Activated T-helper 1 cell treated with anti-CD3 and anti-CD28 coated beads, Interleukin-12 subunit alpha, Interleukin-12 subunit beta, Interleukin-2, Interleukin-4 antibody, amounts not matched to agents 30 ng/mL and 10 ng/mL and 1 ng/mL, durations not matched to agents 14 hours and 24 hours and 36 hours (primary cell): ENCODE measurements at regions not wholly inside any gene's neighbourhood (a gene's known extent, or its start where the extent isn't known, plus 50 kb on each side); places are given as distances from the start of the nearest gene placed in this dataset.

Experiments
- DNase-seq: peaks from one replicate; pipeline ENCODE4 v3.0.0; 2021; ENCODE audit warnings: low spot score
- H3K27ac Mint-ChIP-seq: one replicate; pipeline ENCODE4 v1.8.0; 2021; ENCODE audit warnings: mild to moderate bottlenecking, mixed read lengths
- H3K27me3 Mint-ChIP-seq: one replicate; pipeline ENCODE4 v1.8.0; 2022; ENCODE audit warnings: mild to moderate bottlenecking, moderate library complexity, mixed read lengths; ENCODE audit not compliant: insufficient read depth
- H3K36me3 Mint-ChIP-seq: one replicate; pipeline ENCODE4 v1.8.0; 2021; ENCODE audit warnings: low read depth, mixed read lengths
- H3K4me1 Mint-ChIP-seq: one replicate; pipeline ENCODE4 v1.8.0; 2021; ENCODE audit warnings: low read depth, mixed read lengths
- H3K4me3 Mint-ChIP-seq: one replicate; pipeline ENCODE4 v1.8.0; 2021; ENCODE audit warnings: mild to moderate bottlenecking, moderate library complexity, mixed read lengths
- H3K9me3 Mint-ChIP-seq: one replicate; pipeline ENCODE4 v1.8.0; 2021; ENCODE audit warnings: mixed read lengths
- intact Hi-C: fragments of 100-400 bp; cut with micrococcal nuclease; formaldehyde crosslinking; loops from one replicate; pipeline ENCODE4 v1.15.1; 2024

DNA sequence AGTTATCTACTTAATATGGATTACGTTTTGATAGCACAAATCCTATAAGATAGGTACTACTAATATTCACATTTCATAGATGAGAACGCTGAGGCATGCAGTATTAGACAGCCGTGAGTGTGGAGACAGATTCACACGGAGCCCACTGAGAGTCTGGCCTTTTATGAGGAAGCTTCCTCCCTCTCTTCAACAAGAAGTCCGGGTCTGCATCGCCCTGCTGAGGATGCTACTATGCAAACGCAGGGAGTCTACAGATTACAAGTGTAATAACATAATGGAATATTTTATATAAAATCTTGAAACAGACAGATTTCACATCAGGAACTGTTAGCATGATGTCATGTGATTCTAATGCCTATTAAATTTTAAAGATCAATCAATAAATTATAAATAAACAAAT lies 255.9 kb upstream of the GLI3 start:
- no peak for DNase-seq
- Mint-ChIP-seq H3K9me3 (peaks cover 5% of the 10 kb centered on the region), H3K4me3 (no peak overlapping the region), H3K27me3 (peaks cover 11% of the 10 kb centered on the region), H3K27ac (no peak overlapping the region), H3K4me1 (peaks cover 7% of the 10 kb centered on the region), H3K36me3 (peaks cover 1% of the 10 kb centered on the region)
- intact Hi-C loops, result no loop called here

DNA sequence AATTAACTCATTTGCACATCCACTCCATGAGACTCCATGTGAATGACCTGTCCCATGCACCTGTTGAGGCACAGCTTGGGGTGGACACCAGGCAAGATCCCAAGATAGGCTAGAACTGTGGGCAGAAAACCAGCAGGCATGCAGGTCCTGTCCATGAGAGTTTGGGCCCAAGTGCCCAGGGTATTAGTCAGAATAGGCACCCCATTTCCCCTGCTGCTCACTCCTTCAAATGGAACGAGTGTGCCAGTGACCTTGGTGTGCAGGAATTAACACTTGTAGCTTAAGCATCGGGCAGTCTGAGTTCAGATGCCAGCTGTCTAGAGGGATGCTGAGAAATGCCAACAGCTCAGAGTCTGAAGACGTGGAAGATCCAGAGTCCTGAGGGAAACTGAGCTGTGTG lies 254.1 kb upstream of the GLI3 start:
- Mint-ChIP-seq H3K4me3 (no peak overlapping the region), H3K27ac (no peak overlapping the region), H3K36me3 (peaks cover 1% of the 10 kb centered on the region), H3K4me1 (peaks cover 7% of the 10 kb centered on the region), H3K27me3 (peaks cover 11% of the 10 kb centered on the region), H3K9me3 (peaks cover 5% of the 10 kb centered on the region)
- intact Hi-C loops, result no loop called here
- no peak for DNase-seq

DNA sequence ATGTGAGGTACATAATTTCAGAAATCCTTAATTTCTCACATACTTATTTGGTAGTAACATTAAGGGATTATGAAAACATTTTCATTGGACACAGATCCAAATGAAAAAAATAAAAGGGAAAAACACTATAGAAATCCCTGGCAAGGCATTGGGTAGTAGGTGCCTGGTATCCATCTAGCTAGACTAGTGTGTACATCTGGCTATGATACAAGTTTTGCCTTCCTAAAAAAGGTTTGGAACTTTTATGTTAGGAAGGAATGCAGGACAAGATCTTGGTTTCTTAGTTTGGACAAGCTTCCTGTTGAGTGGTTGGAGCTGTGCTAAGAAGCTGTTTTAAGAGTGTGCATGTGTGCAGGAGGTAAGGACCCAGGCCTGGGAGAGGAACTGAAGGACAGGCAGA lies 252.3 kb upstream of the GLI3 start:
- Mint-ChIP-seq H3K36me3 (no peaks in the 10 kb centered on the region), H3K9me3 (peaks cover 5% of the 10 kb centered on the region), H3K27ac (no peak overlapping the region), H3K4me3 (no peak overlapping the region), H3K27me3 (peaks cover 11% of the 10 kb centered on the region), H3K4me1 (peaks cover 7% of the 10 kb centered on the region)
- intact Hi-C loops, result no loop called here
- no peak for DNase-seq

DNA sequence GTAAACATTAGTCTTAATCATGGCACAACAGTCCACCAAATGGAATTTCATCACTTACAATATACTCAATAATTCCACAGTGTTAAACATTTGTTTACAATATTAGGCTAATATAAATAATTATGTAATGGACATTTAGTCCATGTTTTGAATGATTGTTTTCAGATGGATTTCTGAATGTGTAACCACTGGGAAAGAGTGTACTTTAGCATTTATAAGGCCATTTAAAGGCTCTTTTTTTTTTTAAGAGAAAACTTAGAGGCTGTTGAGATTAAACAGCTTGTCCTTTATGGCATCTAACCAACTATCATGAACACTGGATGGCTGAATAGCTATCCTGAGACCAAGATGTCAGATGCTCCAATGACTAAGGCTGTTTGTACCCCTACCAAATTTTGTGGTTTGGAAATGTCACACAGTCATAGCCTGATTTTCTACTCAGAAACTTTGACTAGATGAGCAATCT lies 248.3 kb upstream of the GLI3 start:
- H3K4me3 Mint-ChIP-seq, result no peak overlapping the region
- H3K27ac Mint-ChIP-seq, result no peak overlapping the region
- DNase-seq, result no peak
- no peaks in the 10 kb centered on the region for H3K4me1 Mint-ChIP-seq
- no peaks in the 10 kb centered on the region for H3K36me3 Mint-ChIP-seq
- intact Hi-C loops, result no loop called here
- peaks cover 5% of the 10 kb centered on the region for H3K9me3 Mint-ChIP-seq
- H3K27me3 Mint-ChIP-seq, result no peaks in the 10 kb centered on the region

DNA sequence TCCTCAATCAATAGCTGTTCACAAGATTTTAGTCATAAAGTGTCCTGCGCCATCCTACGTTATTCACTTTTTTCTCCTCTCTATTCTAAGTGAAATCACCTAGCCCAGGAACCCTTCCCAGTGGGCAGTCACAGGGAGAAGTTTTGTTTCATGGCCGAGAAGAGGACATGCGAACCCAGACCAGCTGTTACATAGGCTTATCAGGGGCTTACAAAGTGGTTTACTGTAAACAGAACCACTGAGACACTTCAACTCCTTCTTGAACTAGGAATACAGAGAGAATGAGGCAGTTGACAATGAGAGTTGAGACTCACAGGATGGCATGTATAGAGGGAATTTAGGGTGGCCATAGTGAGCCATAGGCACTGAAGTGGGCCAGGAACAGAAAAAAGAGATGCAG lies 246.9 kb upstream of the GLI3 start:
- Mint-ChIP-seq H3K9me3 (peaks cover 5% of the 10 kb centered on the region), H3K27ac (no peak overlapping the region), H3K4me3 (no peak overlapping the region), H3K27me3 (no peaks in the 10 kb centered on the region), H3K36me3 (no peaks in the 10 kb centered on the region), H3K4me1 (no peaks in the 10 kb centered on the region)
- intact Hi-C loops, result no loop called here
- no peak for DNase-seq

DNA sequence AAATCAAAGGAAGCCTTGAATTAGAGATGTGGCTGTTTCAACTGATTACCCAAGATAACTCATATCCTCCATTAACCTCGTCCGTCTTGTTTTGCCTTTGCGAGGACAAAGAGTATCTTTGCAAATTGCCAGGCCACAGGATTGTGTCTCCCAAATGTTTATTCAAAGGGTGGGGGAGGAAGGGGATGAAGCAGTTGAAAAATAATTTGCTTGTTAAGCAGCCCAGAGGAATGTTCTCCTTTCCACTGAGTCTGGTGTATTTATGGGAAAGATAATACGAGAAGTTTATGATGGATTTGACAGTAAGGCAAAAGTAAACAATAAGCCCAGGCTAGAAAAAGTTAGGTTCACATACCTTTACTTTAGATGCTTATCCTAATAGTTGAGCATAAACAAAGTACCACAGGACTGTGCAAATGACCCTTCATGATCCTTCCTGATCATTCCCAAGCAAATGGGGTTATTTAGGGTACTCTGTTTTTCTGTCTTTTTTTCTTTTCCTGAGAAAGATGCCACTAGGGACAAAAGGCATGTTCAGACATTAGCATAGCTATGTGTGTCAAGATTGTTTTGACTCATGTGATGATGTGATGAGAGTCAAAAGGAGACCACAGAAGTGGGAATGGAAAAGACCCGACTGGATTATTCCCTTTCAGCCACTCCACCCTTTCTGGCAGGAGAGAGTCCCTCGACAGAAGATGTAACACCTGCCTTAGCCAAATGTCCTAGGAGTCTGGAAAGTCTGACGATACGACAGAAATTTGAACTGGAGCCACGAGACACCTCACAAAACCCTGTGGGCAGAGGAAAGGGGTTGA lies 243.0 kb upstream of the GLI3 start:
- Mint-ChIP-seq H3K4me3 (no peak overlapping the region), H3K36me3 (no peaks in the 10 kb centered on the region), H3K9me3 (peaks cover 6% of the 10 kb centered on the region), H3K4me1 (no peaks in the 10 kb centered on the region), H3K27ac (no peak overlapping the region), H3K27me3 (no peaks in the 10 kb centered on the region)
- DNase-seq, result no peak
- intact Hi-C loops, result no loop called here

DNA sequence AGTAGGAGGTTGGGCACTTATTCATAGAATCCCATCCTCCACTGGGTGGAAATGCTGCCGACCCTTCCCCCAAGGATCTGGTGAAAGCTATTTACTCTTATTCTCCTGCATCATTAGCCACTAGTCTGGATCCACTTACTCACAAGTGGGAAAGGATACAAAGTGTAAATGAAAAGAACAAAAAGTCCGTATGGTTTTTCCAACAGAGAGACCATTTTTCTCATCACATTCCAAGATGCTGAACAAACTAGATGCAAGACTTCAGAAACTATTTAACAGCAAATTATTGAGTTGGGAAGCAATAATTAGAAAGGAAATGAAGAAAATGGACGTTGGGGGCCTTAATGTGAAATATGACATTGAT lies 242.4 kb upstream of the GLI3 start:
- H3K27me3 Mint-ChIP-seq, result no peaks in the 10 kb centered on the region
- no peaks in the 10 kb centered on the region for H3K4me1 Mint-ChIP-seq
- H3K4me3 Mint-ChIP-seq, result no peak overlapping the region
- H3K36me3 Mint-ChIP-seq, result no peaks in the 10 kb centered on the region
- no peak overlapping the region for H3K27ac Mint-ChIP-seq
- intact Hi-C loops, result no loop called here
- DNase-seq, result no peak
- peaks cover 6% of the 10 kb centered on the region for H3K9me3 Mint-ChIP-seq

DNA sequence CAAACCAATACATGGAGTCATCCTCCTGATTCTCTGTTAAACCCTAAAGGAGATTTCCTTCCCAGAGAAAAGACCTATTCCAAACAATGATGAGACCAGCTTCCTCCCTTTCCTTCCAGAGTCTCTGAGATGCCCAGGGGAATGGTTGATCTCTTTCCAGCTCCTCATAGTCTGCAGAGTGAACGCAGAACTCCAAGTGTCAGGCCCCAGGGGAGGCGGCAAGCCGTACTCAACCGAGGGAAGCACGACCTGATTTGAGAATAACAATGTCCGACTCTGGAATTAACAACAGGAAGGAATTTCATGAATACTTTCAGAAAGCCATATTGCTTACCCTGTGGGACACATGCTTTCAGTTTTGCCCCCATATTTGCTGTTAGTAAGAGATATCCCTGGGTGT lies 241.7 kb upstream of the GLI3 start:
- no peak overlapping the region for H3K4me3 Mint-ChIP-seq
- intact Hi-C loops, result no loop called here
- H3K27ac Mint-ChIP-seq, result no peak overlapping the region
- no peaks in the 10 kb centered on the region for H3K27me3 Mint-ChIP-seq
- no peaks in the 10 kb centered on the region for H3K4me1 Mint-ChIP-seq
- no peaks in the 10 kb centered on the region for H3K36me3 Mint-ChIP-seq
- peaks cover 12% of the 10 kb centered on the region for H3K9me3 Mint-ChIP-seq
- no peak for DNase-seq

DNA sequence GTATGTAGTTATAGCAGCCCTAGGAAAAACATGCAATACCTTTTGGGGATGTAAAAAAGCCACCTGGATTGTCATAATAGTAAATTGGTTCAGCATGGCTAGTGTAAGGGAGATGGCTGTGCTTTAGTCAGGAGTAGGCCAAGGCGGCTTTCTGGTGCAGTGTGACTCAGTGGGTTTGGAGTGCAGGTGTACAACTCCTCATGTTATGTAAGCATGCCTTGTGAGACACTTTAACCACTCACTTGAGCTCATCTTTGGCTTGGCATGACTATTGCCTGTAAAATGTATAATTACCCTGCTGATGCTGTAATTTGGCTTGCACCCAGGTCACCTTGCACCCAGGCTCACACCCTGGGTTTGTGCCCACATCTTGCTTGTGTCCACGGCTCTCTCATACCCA lies 239.2 kb upstream of the GLI3 start:
- DNase-seq, result no peak
- Mint-ChIP-seq H3K27ac (no peak overlapping the region), H3K4me1 (peaks cover 7% of the 10 kb centered on the region), H3K9me3 (peaks cover 27% of the 10 kb centered on the region), H3K27me3 (no peaks in the 10 kb centered on the region), H3K36me3 (no peaks in the 10 kb centered on the region), H3K4me3 (no peak overlapping the region)
- intact Hi-C loops, result no loop called here

DNA sequence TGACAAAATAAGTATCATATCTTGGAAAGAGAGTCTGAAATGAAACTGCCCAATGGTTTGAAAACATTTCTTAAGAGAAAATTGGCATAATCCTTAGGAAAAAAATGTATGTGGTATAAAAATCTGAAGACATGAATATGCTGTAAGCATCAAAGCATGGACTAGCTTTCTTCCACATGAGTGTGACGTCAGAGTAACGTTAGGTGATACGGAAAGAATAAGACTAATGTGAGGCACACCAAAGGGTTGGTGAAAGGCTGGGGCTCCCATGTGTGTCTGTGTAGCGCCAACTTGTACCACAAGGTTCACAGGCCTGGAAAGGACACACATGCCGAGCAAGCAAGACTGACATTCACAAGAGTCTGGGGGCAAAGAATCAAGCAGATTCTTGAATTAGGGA lies 238.1 kb upstream of the GLI3 start:
- Mint-ChIP-seq H3K4me1 (peaks cover 7% of the 10 kb centered on the region), H3K36me3 (no peaks in the 10 kb centered on the region), H3K9me3 (peaks cover 27% of the 10 kb centered on the region), H3K27ac (no peak overlapping the region), H3K4me3 (no peak overlapping the region), H3K27me3 (no peaks in the 10 kb centered on the region)
- intact Hi-C loops, result no loop called here
- DNase-seq, result no peak

DNA sequence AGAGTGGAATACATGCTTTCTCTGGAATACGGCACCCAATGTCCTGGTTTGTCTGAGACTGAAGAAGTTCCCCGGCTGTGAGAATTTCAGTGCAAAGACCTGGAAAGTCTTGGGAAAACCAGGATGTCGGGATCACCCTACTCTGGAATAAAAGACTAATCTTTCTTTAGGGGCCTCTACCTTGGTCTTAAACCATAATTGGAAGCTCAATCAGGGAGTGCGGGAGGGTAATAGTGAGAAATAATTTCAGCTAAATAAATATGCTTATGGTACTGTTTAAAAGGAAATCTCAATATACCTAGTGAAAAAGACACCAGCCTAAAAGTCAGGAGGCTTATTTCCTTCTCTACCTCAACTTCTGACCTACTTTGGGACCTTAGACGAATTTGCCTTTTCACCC lies 236.1 kb upstream of the GLI3 start:
- H3K4me1 Mint-ChIP-seq, result peaks cover 7% of the 10 kb centered on the region
- H3K36me3 Mint-ChIP-seq, result no peaks in the 10 kb centered on the region
- intact Hi-C loops, result no loop called here
- H3K27ac Mint-ChIP-seq, result no peak overlapping the region
- DNase-seq, result no peak
- no peak overlapping the region for H3K4me3 Mint-ChIP-seq
- peaks cover 27% of the 10 kb centered on the region for H3K9me3 Mint-ChIP-seq
- no peaks in the 10 kb centered on the region for H3K27me3 Mint-ChIP-seq

DNA sequence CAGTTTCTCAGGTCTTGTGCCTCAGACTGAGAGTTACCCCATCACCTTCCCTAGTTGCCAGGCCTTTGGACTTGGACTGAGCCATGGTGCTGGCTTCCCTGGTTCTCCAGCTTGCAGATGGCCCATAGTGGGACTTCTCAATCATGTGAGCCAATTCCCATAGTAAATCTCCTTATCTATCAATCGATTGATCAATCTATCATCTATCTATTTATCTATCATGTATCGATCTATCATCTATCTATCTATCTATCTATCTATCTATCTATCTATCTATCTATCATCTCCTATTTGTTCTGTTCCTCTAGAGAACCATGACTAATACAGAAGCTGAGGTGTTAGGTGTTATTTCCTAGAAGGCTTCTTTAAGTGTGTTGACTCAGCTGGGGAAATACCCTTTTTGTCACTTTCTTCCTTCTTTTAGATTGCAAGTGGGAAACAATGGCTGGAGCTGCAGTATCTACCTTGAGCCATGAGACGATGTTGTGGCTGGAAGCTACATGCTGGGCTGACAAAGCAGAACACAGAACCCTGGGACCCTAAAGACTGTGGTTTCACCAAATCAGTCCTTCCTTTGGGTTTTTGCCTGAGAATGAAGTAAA lies 234.7 kb upstream of the GLI3 start:
- H3K4me3 Mint-ChIP-seq, result no peak overlapping the region
- peaks cover 7% of the 10 kb centered on the region for H3K4me1 Mint-ChIP-seq
- peaks cover 21% of the 10 kb centered on the region for H3K9me3 Mint-ChIP-seq
- no peaks in the 10 kb centered on the region for H3K27me3 Mint-ChIP-seq
- H3K27ac Mint-ChIP-seq, result no peak overlapping the region
- DNase-seq, result no peak
- H3K36me3 Mint-ChIP-seq, result no peaks in the 10 kb centered on the region
- intact Hi-C loops, result no loop called here

DNA sequence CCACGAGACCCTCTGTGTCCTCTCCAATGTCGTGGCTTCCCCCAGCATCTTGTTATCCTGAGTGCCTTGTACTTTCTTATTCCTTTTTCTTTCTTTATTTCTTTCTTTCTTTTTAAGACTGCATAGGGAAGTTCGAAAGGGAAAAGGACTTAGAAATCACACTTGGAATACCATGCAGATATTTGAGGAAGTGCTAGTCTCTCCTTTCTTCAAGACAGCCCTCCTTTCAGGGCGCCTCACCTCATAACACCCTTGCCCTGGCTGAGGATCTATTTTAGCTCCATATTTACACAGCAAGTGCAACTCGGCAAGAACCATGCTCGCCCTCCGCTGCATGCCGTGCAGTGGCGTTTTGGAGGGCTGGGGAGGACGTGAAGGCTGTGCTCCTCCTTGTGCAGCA lies 232.3 kb upstream of the GLI3 start:
- H3K4me3 Mint-ChIP-seq, result no peak overlapping the region
- no peak overlapping the region for H3K27ac Mint-ChIP-seq
- peaks cover 7% of the 10 kb centered on the region for H3K4me1 Mint-ChIP-seq
- no peaks in the 10 kb centered on the region for H3K27me3 Mint-ChIP-seq
- DNase-seq, result no peak
- intact Hi-C loops, result no loop called here
- peaks cover 25% of the 10 kb centered on the region for H3K9me3 Mint-ChIP-seq
- H3K36me3 Mint-ChIP-seq, result no peaks in the 10 kb centered on the region
